GM20431 (cell line): ENCODE measurements at regions not wholly inside any gene's neighbourhood (a gene's known extent, or its start where the extent isn't known, plus 50 kb on each side); places are given as distances from the start of the nearest gene placed in this dataset.

Experiments
- in situ Hi-C: fragments of 300-500 bp; cut with MseI, MboI; formaldehyde crosslinking; loops from one replicate; pipeline ENCODE4 v1.15.0; 2020; ENCODE audit warnings: low sequenced_read_pairs; ENCODE audit not compliant: unreplicated experiment

DNA sequence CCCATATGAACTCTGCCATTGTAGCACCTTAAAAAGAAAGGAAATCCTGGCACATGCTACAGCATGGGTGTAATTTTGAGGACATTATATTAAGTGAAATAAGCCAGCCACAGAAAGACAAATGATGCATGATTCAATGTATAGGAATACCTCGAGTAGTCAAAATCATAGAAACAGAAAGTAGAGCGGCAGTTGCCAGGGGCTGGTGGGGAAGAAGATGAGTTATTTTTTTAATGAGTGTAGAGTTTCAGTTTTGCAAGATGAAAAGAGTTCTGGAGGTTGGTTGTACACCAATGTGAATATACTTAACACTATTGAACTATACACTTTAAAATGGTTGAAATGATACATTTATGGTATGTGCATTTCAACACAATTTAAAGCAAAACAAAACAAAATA is 133.0 kb downstream of the ZDHHC21 start:
- in situ Hi-C loops: no loop called here

DNA sequence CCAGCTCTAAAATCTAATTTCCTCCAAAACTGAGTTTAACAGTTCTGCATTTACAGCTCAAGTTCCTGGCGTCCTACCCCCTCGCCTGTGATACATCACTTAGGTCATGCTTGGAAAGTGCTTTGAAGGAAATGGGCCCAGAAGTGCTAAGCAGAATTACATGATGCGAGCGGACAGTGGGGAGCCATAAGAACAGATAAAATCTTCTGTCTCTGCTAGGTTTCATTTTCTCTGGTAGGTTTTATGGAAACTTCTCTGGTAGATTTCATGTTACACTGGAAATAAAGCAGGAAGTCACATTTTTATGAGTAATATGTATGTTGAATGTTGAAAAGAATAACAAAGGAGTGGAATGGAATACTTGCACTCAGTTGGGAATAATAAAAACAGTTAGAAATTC is 138.3 kb downstream of the ZDHHC21 start:
- in situ Hi-C loops: no loop called here

DNA sequence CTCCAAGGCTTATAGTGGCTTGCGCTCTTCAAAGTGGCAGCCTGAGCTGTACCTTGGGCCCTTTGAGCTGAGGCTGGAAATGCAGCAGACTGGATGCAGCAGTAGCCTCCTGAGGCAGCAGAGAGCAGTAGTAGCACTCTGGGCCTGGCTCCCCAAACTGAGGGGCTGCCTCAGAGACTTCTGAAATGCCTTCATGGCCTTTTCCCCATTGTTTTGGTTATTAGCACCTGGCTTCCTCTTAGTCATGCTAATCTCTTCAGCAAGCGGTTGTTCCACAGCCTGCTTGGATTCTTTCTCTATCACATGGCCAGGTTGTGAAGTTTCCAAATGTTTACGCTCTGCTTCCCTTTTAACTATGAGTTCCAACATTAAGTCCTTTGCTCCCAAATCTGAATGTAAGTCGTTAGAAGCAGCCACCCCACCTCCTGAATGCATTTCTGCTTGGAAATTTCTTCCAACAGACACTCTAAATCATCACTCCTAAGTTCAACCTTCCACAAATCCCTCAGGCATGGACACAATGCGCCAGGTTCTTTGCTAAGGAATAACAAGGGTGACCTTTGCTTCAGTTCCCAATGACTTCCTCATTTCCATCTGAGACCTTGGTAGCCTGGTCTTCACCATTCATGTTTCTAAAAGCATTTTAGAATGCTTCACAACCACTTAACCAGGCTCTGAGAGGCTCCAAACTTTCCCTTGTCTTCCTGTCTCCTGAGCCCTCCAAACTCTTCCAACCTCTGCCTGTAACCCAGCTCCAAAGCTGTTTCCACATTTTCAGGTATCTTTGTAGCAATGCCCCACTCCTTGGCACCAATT is 145.8 kb downstream of the ZDHHC21 start:
- in situ Hi-C loops: no loop called here

DNA sequence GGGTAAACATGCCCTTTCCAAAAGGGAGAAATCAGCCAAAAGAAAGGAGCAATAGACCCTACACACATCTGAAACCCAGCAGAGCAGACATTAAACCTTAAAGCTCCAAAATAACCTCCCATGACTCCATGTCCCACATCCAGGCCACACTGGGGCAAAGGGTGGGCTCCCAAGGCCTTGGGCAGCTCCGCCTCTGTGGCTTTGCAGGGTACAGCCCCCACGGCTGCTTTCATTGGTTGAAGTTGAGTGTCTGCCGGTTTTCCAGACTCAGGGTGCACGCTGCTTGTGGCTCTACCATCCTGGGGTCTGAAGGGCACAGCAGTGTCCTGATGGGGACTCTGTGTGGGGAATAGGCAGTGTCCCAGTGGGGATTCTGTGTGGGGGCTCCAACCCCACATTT is 146.5 kb downstream of the ZDHHC21 start:
- in situ Hi-C loops: no loop called here

DNA sequence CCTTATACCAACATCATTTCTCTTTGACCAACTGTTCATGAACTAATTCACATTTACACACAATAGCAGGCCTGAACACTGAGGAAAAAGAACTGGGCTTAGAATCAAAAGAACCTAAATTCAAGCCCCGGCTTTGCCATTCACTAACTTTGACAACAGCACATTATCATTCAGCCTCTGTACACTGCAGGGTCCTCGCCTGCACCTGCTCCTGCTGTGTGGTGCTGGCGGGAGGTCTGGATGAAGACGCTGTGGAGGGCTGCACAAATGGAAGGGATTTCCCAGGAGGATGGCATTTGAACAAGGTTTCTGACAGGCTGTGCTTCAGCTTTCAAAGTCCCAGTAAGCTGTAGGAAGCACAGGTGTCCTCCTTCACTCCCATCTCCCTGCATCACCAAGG is 151.2 kb downstream of the ZDHHC21 start:
- in situ Hi-C loops: no loop called here

DNA sequence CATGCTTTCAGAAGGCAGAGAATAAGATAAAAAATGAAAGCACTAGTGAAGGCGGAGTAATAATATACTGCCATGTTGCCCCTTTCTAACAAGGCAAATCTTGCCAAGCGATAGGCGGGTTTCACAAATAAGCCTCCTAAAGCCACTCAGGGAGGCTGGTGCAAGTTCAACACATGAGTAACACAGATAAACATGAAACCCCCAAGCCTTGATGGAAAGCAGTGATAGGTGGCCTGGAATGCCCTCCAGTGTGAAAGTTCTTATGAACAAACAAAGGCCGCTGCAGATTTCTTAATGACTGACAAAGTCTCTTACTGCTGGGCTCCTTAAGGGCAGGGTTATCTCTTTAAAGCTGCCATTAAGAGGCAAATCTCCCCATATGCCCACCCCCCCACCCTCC is 154.7 kb downstream of the ZDHHC21 start:
- in situ Hi-C loops: no loop called here

DNA sequence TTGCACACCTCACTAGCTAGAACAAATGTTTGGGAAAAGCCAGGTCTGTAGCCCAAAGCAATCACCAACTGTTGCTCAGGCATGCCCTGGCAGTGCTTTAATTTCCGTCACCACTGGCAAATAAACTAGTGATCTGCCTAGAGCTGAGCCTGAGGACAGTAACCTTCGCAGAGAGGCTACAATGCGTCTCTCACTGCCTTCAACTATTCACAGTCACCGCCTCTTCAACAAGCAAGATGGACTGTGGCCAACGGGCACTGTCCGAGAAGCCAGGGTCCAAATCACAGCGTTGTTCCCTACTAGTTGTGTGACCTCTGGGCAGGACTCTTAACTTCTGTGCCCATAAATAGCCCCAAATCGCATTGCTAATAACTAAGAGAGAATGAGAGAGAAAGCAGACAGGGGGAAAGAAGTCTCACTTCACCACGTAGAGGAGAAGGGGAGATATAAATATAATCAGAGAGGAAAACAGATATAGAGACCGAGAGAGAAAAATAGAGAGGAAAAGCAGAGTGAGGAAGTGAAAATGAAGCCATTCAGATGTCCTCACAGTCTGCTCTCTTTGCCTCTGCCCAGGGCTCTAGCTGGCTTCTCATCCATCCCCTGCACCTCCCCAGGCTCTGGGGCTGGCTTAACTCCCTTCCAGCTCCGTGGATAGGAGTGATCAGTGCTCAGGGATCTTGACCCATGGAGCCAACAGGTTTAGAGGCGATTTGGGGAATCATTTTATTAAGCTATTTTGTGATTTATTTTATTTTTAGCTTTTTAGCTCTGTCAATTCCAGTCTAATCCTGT is 157.9 kb downstream of the ZDHHC21 start:
- in situ Hi-C loops: no loop called here

DNA sequence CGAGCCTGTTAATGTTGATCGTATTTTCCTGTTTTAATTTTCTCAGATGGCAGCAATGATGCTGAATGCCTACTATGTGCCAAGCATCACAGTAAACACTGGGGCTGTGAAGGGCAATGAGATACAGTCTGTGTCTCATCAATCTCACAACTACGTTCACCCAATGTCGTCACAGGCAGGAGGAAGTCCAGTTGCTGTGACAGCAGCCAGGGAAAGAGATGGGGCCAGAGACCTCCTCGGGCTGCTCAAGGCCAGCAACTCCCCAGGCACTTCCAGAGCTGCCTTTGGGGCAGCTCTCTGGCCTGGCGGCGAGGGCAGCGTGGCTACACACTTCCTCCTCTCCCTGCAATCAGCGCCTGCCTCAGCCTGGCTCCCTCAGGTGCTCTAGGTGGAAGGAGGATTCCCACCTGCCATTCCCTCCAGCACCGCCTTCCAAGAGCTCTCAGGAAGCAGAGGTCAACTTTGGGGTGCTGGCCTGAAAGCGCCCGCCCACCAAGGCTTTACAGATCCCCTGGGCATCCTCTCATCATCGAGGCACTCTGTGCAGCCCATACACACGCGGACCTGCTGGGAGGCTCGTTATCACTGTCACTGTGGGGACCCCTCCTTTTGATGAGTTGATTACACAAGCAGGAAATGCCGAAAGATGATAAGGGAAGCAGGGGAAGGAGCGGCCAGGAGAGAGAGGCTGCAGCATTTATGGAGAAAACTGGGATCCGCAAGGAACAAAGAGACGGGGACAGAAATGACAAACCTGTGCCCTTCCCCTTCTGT is 159.2 kb downstream of the ZDHHC21 start:
- in situ Hi-C loops: no loop called here

DNA sequence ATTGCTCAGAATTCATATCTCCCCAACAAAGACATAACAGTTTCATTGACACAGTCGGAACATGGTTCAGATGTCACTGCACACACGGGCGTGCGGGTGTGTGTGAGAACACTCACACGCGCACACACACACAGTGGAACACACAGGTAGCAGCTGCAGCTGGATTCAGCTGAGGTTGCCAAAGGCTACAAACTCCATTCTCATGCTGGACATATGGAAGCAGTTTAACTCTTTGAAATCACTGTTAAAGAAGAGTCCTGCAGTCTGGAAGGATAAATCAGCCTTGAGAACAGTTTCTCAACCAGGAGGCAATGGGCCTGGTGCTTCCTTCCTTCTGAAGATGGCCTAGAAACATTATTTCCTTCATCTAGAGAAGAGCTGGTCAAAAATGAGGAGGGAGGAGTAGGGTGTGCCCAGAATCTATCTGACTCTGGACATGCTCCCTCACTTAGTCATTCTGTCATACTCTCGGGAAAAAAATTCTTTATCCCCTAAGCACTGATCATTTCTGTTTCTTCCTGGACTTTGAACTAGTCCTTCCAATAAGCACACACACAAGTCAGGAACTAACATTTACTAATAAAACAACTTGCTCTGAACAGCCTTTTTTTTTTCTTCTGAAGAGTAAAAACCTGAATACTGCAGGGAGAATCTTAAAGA is 160.6 kb downstream of the ZDHHC21 start:
- in situ Hi-C loops: no loop called here

DNA sequence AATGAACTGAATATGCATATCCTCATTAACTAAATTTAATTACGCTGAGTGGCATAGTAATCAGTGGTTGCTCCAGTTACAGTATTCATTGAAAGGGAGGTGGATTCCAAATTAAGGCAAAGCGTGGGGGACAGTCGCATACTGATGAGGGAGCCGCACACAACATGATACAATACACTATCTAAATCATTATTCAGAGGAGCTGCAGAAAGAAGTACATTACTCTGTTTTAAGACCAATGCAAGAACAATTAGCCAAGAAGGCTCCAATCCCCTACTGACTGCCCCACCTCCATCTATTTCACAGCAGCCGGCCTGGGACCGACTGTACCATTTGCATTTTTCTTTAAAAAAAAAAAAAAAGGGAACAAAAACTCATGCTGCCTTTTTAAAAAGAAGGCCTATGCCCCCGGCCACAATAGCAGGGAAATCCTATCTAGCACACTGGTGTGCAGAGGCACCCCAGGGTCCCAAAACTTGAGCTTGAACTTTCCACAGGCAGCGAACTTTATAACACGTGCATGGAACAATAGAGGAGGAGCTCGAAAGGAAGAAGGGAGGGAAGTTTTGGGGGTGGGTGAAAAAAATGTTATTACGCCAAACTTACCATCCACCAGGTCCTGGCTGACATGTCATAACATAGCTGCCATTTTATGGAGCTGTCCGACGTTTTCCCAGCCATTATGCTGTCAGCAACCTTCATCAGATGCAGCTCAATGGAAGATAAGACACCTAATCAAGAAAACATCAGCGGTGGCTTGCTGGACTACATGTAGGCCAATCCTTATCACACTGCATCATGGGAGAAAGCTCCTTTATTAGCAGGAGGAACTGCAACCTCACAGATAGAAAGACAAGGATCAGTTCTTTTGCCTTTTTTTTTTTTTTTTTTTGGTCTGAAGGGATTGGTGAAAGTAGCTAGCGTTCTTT is 161.6 kb downstream of the ZDHHC21 start:
- in situ Hi-C loops: no loop called here

DNA sequence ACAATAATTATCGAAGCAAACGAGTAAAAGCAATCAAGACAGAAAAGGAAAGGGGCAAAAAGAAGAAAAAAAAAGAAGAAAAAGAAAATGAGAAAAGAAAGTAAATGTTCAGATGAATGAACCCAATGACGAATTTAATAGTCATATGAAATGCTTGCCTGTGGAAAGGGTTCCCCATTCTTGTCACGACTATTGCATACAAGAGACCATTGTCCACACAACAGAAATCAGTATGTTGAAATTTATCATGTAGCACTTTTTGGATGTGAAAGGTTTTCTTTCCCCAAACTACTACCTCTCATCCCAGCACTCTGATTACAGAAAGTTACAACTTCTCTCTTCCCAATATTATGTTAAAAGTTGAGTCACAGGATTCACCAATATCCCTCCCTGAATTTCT is 162.4 kb downstream of the ZDHHC21 start:
- in situ Hi-C loops: no loop called here

DNA sequence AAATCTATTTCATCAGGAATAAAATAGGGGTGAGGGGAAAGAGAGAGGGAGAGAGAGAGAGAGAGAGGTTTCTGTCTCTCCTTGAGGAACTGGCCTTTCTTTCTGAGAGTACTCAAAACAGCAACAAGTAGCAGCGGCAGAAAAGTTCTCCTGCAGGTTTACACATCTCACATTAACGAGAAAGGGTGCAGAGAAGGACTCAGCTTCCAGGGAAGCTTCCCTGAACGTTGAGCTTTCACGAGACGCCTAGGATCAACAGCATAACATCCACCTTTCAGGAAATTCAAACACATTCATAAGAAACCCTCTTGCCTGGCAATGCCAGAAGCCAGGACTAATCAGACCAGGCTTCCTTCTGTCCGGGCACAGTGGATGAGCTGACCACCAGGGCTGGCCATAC is 162.9 kb downstream of the ZDHHC21 start:
- in situ Hi-C loops: no loop called here

DNA sequence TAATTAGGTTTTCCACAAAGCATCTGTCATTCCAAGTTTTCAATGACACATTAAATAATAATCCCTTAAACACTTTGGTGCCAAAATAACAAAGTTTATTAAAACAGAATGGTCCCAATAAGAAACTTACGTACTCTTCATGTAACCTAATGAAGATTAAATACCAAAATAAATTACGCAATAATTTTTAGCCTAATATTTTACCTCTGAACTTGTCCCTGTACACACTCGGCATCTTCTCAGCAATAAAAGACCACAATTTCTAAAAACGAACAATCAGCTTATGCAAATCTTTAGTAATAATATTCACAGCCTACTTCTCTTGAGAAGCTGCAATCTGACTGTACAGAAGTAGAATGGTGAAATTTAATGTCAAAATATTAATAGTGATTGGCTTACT is 163.6 kb downstream of the ZDHHC21 start:
- in situ Hi-C loops: no loop called here

DNA sequence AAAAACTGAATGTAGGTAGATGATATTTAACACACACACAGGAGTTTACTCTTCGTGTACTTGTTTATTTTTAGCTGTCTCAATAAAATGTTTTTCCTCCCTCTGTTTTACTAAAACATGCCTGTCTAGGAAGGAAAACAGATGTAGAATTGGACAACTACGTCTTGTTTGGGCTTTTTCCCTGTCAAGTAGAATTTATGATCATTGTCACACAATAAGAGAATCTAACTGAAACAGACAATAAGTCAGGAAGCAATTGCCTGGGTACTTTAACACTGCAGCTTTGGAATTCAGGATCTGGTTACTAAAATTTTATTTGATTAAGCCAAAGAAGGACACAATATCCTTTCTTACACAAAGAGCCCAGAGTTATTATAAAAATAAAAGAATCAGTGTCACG is 164.2 kb downstream of the ZDHHC21 start:
- in situ Hi-C loops: no loop called here

DNA sequence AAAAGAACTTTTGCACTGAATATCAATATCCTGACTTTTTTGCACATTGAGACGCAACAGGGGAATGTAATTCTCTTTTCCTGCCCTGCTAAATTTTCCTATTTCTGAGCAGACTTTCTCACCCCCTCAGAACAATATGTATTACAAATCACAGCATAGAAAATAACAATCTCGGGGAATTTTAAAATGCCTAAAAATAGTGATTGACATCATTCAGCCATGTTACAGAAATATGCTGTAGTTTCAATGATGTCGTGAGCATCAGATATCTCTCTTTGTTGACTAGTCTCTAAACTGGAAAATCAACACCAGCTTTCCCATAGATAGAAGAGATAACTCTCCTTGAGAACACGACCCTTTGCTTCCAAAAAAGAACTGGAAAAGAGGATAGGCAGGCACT is 166.7 kb downstream of the ZDHHC21 start:
- in situ Hi-C loops: no loop called here

DNA sequence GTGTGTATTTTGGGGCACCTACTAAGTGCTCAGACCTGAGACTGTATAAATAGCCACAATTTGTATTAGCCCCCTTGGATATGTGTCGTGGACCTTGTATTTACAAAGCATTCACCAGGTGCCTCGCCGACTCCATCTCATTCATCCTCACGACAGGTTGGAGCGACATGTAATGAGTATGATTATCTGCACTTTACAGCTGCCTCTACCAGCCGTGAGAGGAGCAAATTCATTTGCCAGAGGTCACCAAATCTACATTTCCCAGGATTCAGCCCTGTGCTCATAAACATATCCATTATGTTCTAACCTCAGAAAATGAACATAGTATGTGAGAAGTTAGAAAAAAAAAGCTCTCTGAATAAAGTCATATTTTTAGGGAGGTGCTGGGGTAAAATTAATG is 167.4 kb downstream of the ZDHHC21 start:
- in situ Hi-C loops: no loop called here

DNA sequence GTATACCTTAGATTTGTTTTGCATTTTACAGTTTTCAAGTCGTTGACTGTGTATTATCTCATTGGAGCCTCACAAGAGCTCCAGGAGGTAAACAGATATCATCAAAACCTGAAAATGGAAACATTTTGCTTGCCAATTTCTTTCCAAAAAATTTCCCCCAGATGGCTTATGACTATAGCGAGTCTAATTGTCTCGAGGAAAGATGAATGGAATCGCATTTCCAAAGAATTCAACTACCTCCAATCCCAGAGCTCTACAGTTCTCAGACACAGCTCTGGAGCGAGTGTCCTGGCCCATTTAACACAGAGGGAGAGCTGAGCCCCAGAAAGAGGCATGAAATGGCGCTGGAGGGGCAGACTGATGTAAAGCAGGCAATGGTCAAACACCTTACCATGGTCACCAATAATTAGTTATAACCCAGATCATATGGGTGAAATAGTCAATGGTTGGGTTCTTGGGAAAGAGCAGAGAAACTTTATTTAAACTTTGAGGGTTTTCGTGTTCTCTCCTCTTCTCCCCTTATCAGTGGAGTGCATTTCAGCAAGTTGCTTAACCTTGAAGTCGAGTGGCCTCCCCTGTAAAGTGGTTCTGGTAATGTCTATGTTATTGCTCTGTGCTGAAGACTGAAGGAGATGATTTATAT is 168.2 kb downstream of the ZDHHC21 start:
- in situ Hi-C loops: no loop called here

DNA sequence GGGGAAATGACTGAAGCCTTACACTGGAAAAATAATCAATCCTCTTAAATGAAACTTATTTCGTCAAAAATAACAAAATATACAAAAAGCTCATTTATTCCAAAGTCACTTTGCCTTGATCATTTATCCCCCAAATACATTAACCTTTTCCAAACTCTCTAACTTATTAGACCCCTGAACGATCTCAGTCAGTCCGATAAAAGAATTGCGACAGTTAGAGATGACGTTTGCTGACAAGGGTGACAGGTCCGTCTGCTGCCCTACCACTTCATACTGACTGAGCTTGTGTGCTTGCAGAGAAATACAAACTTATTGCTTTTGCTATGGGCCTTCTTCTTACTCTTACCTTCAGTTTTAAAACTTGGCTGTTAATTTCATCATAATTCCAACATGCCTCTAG is 169.7 kb downstream of the ZDHHC21 start:
- in situ Hi-C loops: no loop called here
